Stimulated activated naive CD4-positive, alpha-beta T cell (primary cell): ENCODE measurements at regions not wholly inside any gene's neighbourhood (a gene's known extent, or its start where the extent isn't known, plus 50 kb on each side); places are given as distances from the start of the nearest gene placed in this dataset.

Experiments
- DNase-seq, 6 experiments: peaks; one replicate each; lab custom pipeline; 2025; lab: John Stamatoyannopoulos, UW

GRCh38 chr22:47629791-47630655, 867.6 kb downstream of the TBC1D22A start:
- DNase-seq, result no peak

GRCh38 chr22:47629273-47629711, 866.8 kb downstream of the TBC1D22A start:
- no peak for DNase-seq

- no peak for DNase-seq
These were observed 866.2 kb downstream of the TBC1D22A start for GRCh38 chr22:47628477-47629272.

- DNase-seq, result no peak
These were observed 865.3 kb downstream of the TBC1D22A start for GRCh38 chr22:47627556-47628253.

GRCh38 chr22:47626428-47627390, 864.3 kb downstream of the TBC1D22A start:
- DNase-seq, result no peak

- DNase-seq, result no peak
These were observed 863.3 kb downstream of the TBC1D22A start for GRCh38 chr22:47625531-47626427.

- DNase-seq, result no peak
These were observed 862.5 kb downstream of the TBC1D22A start for GRCh38 chr22:47625013-47625385.

- DNase-seq, result no peak
These were observed 862.0 kb downstream of the TBC1D22A start for GRCh38 chr22:47624252-47625012.

- no peak for DNase-seq
These were observed 861.3 kb downstream of the TBC1D22A start for GRCh38 chr22:47623763-47624148.

GRCh38 chr22:47623066-47623762, 860.8 kb downstream of the TBC1D22A start:
- DNase-seq, result no peak

- DNase-seq, result no peak
These were observed 860.1 kb downstream of the TBC1D22A start for GRCh38 chr22:47622541-47622940.

GRCh38 chr22:47621253-47621652, 858.8 kb downstream of the TBC1D22A start:
- no peak for DNase-seq

GRCh38 chr22:47620391-47620790, 857.9 kb downstream of the TBC1D22A start:
- DNase-seq, result no peak

GRCh38 chr22:47619631-47620030, 857.2 kb downstream of the TBC1D22A start:
- DNase-seq, result no peak

- no peak for DNase-seq
These were observed 855.9 kb downstream of the TBC1D22A start for GRCh38 chr22:47618180-47619010.

- no peak for DNase-seq
These were observed 854.7 kb downstream of the TBC1D22A start for GRCh38 chr22:47617186-47617585.

- no peak for DNase-seq
These were observed 854.1 kb downstream of the TBC1D22A start for GRCh38 chr22:47616396-47617020.
